ENCODE measurements at regions not wholly inside any gene's neighbourhood (a gene's known extent, or its start where the extent isn't known, plus 50 kb on each side); places are given as distances from the start of the nearest gene placed in this dataset.

- TF ChIP-seq POLR2A (IDR thresholded peaks at IDR 0.05) = no peak
- TF ChIP-seq CTCF (IDR thresholded peaks at IDR 0.05) = no peak
Measured at GRCh38 chr1:208358651-208359050, 114.5 kb upstream of the PLXNA2 start.
